ENCODE measurements at regions not wholly inside any gene's neighbourhood (a gene's known extent, or its start where the extent isn't known, plus 50 kb on each side); places are given as distances from the start of the nearest gene placed in this dataset.

- DNase-seq: no peak
Observed at GRCh38 chr2:176546550-176546949, 277.3 kb downstream of the MTX2 start.

- no peak for DNase-seq
Observed at GRCh38 chr2:176552501-176553135, 283.4 kb downstream of the MTX2 start.

GRCh38 chr2:176553685-176554100 lies 284.5 kb downstream of the MTX2 start:
- DNase-seq: peak; percentile 59

GRCh38 chr2:176554101-176555048 lies 285.1 kb downstream of the MTX2 start:
- DNase-seq: peak; percentile 91

- DNase-seq: no peak
Observed at GRCh38 chr2:176555112-176555511, 285.9 kb downstream of the MTX2 start.

GRCh38 chr2:176555781-176556180 lies 286.5 kb downstream of the MTX2 start:
- no peak for DNase-seq

- no peak for DNase-seq
Observed at GRCh38 chr2:176556373-176556772, 287.1 kb downstream of the MTX2 start.

- DNase-seq: no peak
Observed at GRCh38 chr2:176557821-176558220, 288.6 kb downstream of the MTX2 start.

- no peak for DNase-seq
Observed at GRCh38 chr2:176558574-176559140, 289.4 kb downstream of the MTX2 start.

GRCh38 chr2:176560296-176560695 lies 291.1 kb downstream of the MTX2 start:
- no peak for DNase-seq

- no peak for DNase-seq
Observed at GRCh38 chr2:176561706-176562105, 292.5 kb downstream of the MTX2 start.

- DNase-seq: no peak
Observed at GRCh38 chr2:176562359-176563078, 293.3 kb downstream of the MTX2 start.

- no peak for DNase-seq
Observed at GRCh38 chr2:176565641-176566323, 296.5 kb downstream of the MTX2 start.

GRCh38 chr2:176566496-176566895 lies 297.3 kb downstream of the MTX2 start:
- DNase-seq: no peak

- no peak for DNase-seq
Observed at GRCh38 chr2:176566961-176567360, 297.7 kb downstream of the MTX2 start.

GRCh38 chr2:176567361-176567760 lies 298.1 kb downstream of the MTX2 start:
- DNase-seq: no peak

GRCh38 chr2:176569574-176569973 lies 300.3 kb downstream of the MTX2 start:
- DNase-seq: no peak

- no peak for DNase-seq
Observed at GRCh38 chr2:176573612-176574483, 304.6 kb downstream of the MTX2 start.

- no peak for DNase-seq
Observed at GRCh38 chr2:176574484-176575236, 305.4 kb downstream of the MTX2 start.

GRCh38 chr2:176575237-176575744 lies 306.0 kb downstream of the MTX2 start:
- DNase-seq: no peak

GRCh38 chr2:176577054-176577453 lies 307.8 kb downstream of the MTX2 start:
- no peak for DNase-seq
